A549 (cell line): ENCODE measurements at regions not wholly inside any gene's neighbourhood (a gene's known extent, or its start where the extent isn't known, plus 50 kb on each side); places are given as distances from the start of the nearest gene placed in this dataset.

Experiments
- HOXB13 ChIP-seq: fragments of 250-450 bp; sonication (Bioruptor Pico); IDR thresholded peaks from 2 replicates; pipeline ENCODE4 v1.5.0; 2020; ENCODE audit warnings: low read depth, mild to moderate bottlenecking, moderate library complexity
- MAFK ChIP-seq: fragments of 450-650 bp; IDR thresholded peaks from 2 replicates; pipeline ENCODE4 v1.6.1; 2014; ENCODE audit not compliant: partially characterized antibody
- POLR2A ChIP-seq: IDR thresholded peaks from 2 replicates; pipeline ENCODE4 v1.6.1; 2012; ENCODE audit warnings: mild to moderate bottlenecking, low read length
- SMC3 ChIP-seq: fragments of >200 bp; sonication (Bioruptor Twin); formaldehyde crosslinking; IDR thresholded peaks from 3 replicates; pipeline ENCODE4 v1.6.1; 2018; ENCODE audit warnings: inconsistent platforms

GRCh38 chr3:106748472-106749262, 628.6 kb upstream of the CCDC54 start:
- TF ChIP-seq POLR2A = no peak
- TF ChIP-seq SMC3 = no peak
- TF ChIP-seq MAFK = no peak
- TF ChIP-seq HOXB13 (CRISPR knock-in tag) = no peak
